ENCODE measurements at regions not wholly inside any gene's neighbourhood (a gene's known extent, or its start where the extent isn't known, plus 50 kb on each side); places are given as distances from the start of the nearest gene placed in this dataset.

DNA sequence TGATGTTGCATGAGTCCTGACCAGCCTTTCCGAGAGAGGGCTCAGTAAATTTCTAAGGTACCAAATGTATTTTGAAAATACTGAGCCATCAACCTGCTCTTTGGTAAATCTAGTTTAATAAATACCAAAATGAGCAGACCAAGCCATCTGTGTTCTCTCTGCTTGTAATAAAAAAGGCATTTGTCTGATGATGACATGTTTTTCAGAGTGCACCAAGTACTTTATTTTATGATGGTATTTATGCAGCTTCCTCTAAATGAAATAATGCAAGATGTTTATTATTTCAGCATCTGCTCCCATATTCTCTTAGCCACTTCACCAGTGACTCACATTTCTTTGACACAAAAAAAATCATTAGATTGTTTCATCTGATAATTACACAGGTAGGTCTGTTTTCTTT lies 700.5 kb downstream of the TRIML1 start:
- TF ChIP-seq POLR2A (IDR thresholded peaks at IDR 0.05; ENCODE audit: low read depth, low read length) (no peak), TAF1 (IDR thresholded peaks at IDR 0.05; ENCODE audit: borderline replicate concordance, low read depth, low read length) (no peak)

All from GM12892 (cell line).